ENCODE measurements at regions not wholly inside any gene's neighbourhood (a gene's known extent, or its start where the extent isn't known, plus 50 kb on each side); places are given as distances from the start of the nearest gene placed in this dataset.
A peak's percentile ranks its signal among the peaks of the same experiment; 100 is the strongest.
"Not testable (repeated sequence)": the region's sequence is repeated elsewhere in the genome, so short reads cannot be mapped to it uniquely, and the experiment has no call there.

- DNase-seq (ENCODE audit: low read depth in 3 of 3, low spot score in 2 of 3) = no peak
Observed at GRCh38 chr5:116751684-116752083, 177.1 kb upstream of the SEMA6A start.

- DNase-seq (ENCODE audit: low read depth in 3 of 3, low spot score in 2 of 3) = no peak
Observed at GRCh38 chr5:116750631-116751580, 176.3 kb upstream of the SEMA6A start.

- peak in 1 of 3 donors; percentile 41 for DNase-seq (ENCODE audit: low read depth in 3 of 3, low spot score in 2 of 3)
Observed at GRCh38 chr5:116747881-116748280, 173.3 kb upstream of the SEMA6A start.

GRCh38 chr5:116746668-116747067, 172.0 kb upstream of the SEMA6A start:
- DNase-seq (ENCODE audit: low read depth in 3 of 3, low spot score in 2 of 3) = no peak

- no peak for DNase-seq (ENCODE audit: low read depth in 3 of 3, low spot score in 2 of 3)
Observed at GRCh38 chr5:116740771-116741170, 166.1 kb upstream of the SEMA6A start.

- no peak for DNase-seq (ENCODE audit: low read depth in 3 of 3, low spot score in 2 of 3)
Observed at GRCh38 chr5:116739571-116739970, 164.9 kb upstream of the SEMA6A start.

GRCh38 chr5:116738615-116739261, 164.1 kb upstream of the SEMA6A start:
- no peak for DNase-seq (ENCODE audit: low read depth in 3 of 3, low spot score in 2 of 3)

GRCh38 chr5:116738239-116738614, 163.6 kb upstream of the SEMA6A start:
- DNase-seq (ENCODE audit: low read depth in 3 of 3, low spot score in 2 of 3) = no peak

- no peak for DNase-seq (ENCODE audit: low read depth in 3 of 3, low spot score in 2 of 3)
Observed at GRCh38 chr5:116736671-116737070, 162.0 kb upstream of the SEMA6A start.

GRCh38 chr5:116733991-116734975, 159.7 kb upstream of the SEMA6A start:
- no peak for DNase-seq (ENCODE audit: low read depth in 3 of 3, low spot score in 2 of 3)

- DNase-seq (ENCODE audit: low read depth in 3 of 3, low spot score in 2 of 3) = no peak
Observed at GRCh38 chr5:116732591-116732990, 158.0 kb upstream of the SEMA6A start.

- DNase-seq (ENCODE audit: low read depth in 3 of 3, low spot score in 2 of 3) = no peak
Observed at GRCh38 chr5:116731432-116731831, 156.8 kb upstream of the SEMA6A start.

- DNase-seq (ENCODE audit: low read depth in 3 of 3, low spot score in 2 of 3) = no peak
Observed at GRCh38 chr5:116730706-116731105, 156.1 kb upstream of the SEMA6A start.

- no peak for DNase-seq (ENCODE audit: low read depth in 3 of 3, low spot score in 2 of 3)
Observed at GRCh38 chr5:116730185-116730584, 155.6 kb upstream of the SEMA6A start.

GRCh38 chr5:116727248-116727647, 152.6 kb upstream of the SEMA6A start:
- no peak for DNase-seq (ENCODE audit: low read depth in 3 of 3, low spot score in 2 of 3)

- not testable (repeated sequence) for DNase-seq (ENCODE audit: low read depth in 3 of 3, low spot score in 2 of 3)
Observed at GRCh38 chr5:116726180-116726579, 151.6 kb upstream of the SEMA6A start.

GRCh38 chr5:116724971-116725370, 150.3 kb upstream of the SEMA6A start:
- DNase-seq (ENCODE audit: low read depth in 3 of 3, low spot score in 2 of 3) = no peak

- no peak for DNase-seq (ENCODE audit: low read depth in 3 of 3, low spot score in 2 of 3)
Observed at GRCh38 chr5:116722651-116723050, 148.0 kb upstream of the SEMA6A start.

GRCh38 chr5:116719106-116719505, 144.5 kb upstream of the SEMA6A start:
- DNase-seq (ENCODE audit: low read depth in 3 of 3, low spot score in 2 of 3) = no peak

GRCh38 chr5:116718317-116718716, 143.7 kb upstream of the SEMA6A start:
- DNase-seq (ENCODE audit: low read depth in 3 of 3, low spot score in 2 of 3) = no peak

- no peak for DNase-seq (ENCODE audit: low read depth in 3 of 3, low spot score in 2 of 3)
Observed at GRCh38 chr5:116709082-116709481, 134.5 kb upstream of the SEMA6A start.
